GM18870 (cell line): ENCODE measurements at regions not wholly inside any gene's neighbourhood (a gene's known extent, or its start where the extent isn't known, plus 50 kb on each side); places are given as distances from the start of the nearest gene placed in this dataset.
A peak's percentile ranks its signal among the peaks of the same experiment; 100 is the strongest.

ENCODE experiments used
- ATAC-seq: cut with Tn5 transposase; IDR thresholded peaks from one replicate; pipeline ENCODE4 v1.9.1; 2021; ENCODE audit warnings: moderate library complexity; ENCODE audit not compliant: unreplicated experiment

DNA sequence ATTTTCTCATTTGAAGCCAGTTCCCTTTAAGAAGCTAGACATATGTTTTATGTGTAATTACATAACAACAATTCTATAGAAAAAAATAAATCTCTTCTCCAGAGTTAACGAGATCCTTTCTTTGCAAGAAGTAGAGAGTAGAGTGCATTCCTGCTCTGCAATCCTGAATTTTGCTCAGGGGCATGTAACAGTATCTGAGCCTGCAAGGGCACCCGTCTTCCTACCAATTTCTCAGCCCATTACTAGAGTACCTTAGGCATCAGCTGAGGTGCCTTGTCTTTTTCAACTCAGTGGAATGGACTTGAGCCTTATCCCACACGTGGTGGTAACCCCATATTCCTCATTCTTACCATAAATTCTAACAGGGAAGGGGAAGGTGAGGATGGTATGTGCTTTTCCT is 205.9 kb downstream of the IKZF2 start:
- ATAC-seq = no peak

DNA sequence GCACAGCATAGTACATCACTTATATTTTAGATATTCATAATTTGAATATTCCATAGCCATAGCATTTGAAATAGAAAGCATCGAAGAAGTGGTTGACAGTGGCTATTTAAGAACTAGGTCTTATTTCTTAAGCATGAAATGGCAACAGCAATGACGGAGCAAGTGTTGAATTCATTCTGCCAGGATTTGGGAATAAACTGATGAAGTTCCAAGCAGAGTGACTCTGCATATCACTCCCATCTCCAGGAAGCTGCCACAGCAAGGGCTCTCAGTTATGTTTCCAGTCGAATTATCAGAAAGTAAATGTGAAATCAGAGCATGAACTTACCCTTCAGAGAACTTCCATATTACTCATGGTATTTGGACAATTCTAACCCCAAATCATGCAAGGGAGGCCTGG is 208.1 kb downstream of the IKZF2 start:
- ATAC-seq = no peak

DNA sequence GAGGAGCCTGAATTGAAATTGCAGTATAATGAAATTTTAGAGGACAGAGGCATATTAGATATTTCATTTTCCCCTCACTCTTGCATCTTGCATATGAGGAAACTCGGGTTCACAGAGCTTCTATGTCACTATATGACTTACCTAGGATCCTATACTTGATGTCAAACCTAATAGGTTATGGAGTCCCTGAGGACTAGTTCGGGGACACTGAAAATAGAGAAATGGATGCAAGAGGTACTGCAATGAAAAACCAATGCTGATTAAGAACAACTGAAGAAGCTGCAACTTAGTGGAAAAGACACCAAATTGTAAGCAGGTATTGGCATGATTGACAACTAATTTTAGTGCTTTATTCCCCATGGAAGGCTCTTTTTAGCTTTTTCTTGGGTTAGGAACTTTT is 210.1 kb downstream of the IKZF2 start:
- ATAC-seq = no peak

DNA sequence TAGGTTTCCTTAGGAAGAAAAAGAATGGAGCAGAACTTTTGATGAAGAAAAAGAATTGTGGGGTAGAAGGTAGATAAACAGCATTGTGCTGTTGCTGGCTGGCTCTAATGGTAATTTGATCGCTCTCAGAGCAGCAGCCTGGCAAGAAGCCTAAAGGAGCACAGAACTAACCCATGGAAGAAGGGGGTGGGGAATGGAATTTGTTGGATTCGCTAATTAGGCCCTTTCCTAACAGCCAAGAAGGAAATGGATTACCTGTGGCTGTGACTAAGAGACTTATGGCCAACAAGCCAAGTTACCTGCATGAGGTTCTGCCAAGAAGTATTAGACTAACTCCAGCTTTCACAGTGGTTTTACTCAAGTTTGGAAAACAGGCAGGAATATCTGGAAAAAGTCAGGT is 210.6 kb downstream of the IKZF2 start:
- ATAC-seq = no peak

DNA sequence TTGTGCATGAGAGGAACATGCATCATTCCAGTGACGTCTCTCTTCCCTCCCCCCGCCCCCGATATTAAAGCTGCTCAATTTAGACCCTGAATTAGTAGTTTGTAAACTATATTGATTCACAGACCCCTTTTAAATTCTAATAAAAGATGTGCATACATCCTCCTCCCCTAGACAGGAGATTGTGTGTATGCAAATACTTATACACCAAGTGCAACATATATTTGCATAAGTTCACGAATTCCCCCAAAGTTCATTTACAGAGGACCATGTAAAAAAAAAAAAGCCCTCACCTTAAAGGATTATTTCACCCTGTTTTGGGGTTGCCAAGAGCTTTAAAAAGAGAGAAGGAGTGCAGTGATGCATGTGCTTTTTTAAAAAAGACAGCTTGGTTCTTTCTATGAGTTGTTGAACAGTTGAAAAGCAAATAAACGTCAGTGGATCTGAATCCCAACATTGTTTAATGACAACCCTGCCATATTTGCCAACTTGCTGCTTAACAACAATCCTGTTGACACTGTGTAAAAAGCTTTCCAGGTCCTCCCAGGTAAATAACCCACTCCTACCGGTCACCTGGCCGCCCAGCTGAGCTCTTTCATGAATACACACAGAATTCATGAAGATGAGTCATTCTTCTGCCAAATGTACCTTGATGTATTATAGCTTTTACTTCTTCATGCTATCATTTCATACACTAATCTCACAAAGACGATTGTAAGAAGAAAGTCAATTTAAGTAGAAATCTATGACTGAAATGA is 211.5 kb downstream of the IKZF2 start:
- no peak for ATAC-seq

DNA sequence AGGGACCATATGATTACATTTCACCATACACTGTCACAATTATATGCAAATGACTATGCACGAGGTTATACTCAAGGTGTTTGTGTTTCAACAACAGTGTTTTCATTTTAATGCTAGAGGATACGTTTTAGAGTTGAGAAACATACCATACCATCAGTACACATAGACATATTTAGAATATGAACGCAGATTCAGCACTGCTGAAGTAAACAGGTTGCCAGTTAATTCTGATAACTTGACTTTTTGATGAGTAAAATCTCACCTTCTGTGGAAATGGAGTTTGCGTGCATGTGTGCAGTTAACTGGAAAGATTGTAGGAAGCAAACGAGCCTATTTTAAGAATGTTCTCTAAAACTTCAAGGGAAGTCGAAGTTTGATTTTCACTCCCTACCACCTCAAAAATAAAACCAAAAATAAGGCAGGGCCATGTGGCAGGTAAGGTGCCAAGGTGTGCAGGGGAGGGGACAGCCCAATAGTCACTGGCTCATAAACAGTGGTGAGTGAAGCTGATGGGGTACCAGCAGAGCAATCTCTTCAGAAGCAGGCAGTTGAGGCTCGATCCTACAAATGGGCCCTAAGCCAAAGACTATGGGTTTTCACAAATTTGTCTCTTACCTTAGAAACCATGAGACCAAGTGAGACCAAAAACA is 213.1 kb downstream of the IKZF2 start:
- ATAC-seq = no peak

DNA sequence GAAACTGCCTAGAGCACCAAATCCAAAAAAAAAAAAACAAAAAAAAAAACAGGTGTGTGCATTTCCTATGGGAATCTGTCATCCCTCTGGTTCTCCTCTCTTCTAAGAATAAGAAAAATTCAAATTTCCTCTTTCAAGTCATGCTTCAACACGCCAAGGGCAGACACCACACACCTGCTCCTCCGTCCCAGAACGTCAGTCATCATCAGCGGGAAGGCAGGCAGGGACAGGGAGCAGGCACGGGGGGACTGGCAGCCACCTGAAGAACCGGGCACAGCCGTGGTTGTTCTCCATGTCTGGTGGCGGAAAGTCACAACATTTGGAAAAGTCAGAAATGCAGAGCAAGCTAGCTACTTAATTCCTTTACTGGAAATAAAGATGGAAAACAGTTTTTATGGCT is 214.8 kb downstream of the IKZF2 start:
- ATAC-seq = no peak

DNA sequence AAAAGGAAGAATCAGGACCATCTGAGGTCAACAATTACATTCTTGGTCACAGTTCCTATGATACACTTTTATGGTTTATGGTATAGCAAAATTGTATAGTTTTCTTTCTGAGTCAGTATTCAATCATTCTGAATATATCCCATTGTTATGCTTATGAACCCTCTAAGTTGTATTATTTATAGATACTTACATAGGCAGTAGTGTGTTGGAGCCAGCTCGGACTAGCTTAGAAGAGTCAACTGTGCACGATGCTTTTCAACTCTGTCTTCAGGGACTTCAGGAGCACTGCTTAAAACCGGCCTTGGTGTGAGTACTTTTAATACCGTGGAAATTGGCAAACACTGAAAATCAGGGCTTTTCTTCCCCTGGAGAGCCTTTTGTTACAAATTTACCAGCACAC is 215.7 kb downstream of the IKZF2 start:
- no peak for ATAC-seq

DNA sequence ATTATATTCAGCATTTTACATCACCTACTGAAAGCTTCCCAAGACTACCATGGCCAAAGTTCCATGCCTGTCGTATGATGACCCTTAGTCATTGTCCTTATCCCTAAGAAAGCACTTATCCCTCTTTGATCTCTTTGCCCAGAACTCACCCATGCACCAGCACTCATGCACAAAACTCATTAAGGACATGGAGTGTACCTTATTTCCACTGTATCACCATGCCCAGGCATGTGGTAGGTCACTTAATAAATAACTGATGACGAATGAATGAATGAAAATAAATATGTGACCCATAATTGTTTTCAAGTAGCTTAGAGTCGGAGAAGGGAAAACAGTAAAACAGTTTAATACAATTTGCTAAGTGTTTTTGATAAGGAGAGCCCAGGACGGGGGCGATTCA is 220.1 kb downstream of the IKZF2 start:
- ATAC-seq = no peak

DNA sequence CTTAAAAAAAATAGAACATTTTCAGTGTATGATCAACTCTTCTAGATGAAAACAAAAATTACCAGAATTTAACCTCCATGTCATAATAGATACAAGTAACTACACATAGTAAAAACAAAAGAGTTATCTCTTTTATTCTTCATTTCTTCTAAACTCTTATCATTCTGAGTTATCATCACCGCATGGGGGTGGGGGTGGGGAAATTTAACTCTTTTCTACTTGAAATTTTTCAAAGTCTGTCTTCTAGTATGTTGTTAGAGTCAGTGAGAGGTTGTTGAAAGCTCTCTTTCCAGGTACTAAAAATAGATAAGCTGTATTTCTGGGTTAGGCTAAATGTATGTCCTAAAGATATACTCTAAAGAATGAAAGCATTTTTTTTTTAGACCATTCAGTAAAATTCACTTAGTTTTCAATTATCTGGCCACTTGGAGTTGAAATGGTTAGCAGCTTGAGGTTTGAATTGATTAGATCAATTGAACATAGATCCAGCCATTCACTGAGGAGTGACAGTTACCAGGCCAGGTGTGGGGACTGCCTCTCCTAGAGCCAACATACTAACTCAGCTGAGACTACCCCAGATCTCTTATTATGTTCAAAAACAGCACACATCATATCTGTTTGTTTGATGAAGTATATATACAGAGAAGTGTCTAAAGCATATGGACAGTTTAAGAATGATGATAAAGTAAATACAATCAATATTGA is 220.7 kb downstream of the IKZF2 start:
- no peak for ATAC-seq

DNA sequence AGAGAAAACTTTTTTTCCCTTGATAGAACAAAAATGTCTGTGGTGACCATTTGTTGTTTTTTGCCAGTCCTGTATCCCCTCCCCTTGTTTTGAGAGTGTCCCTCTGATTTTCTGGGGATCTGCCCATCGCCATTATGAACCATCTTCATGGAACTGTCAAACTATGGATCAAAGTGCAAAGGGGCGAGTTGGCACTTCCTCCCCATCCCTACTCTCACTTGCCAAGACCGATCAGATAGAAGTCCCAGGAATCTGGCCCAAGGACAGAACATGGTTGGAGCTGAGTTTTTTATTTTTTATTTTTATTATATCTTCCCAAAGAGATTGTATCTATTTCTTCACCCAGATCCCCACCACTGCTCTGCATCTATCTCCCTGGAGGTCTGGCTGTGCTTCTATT is 221.4 kb downstream of the IKZF2 start:
- no peak for ATAC-seq

DNA sequence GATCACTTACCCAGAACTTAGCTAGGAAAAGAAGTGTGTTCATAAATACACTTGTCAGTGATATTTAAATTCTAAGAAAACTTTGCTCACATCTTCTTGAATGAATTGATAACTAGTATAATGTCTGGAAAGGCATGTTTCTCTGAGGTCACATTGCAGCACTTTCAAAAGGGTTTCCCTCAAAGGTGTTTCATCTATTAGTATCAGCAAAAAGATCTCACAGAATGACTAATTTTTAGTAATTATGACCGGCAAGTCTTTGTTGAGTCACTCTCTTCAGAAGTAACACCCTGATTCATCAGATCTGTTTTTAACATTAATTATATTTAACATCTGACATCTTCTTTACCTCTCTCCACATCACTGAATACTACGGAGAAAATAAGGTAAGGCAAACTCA is 222.3 kb downstream of the IKZF2 start:
- ATAC-seq = no peak

DNA sequence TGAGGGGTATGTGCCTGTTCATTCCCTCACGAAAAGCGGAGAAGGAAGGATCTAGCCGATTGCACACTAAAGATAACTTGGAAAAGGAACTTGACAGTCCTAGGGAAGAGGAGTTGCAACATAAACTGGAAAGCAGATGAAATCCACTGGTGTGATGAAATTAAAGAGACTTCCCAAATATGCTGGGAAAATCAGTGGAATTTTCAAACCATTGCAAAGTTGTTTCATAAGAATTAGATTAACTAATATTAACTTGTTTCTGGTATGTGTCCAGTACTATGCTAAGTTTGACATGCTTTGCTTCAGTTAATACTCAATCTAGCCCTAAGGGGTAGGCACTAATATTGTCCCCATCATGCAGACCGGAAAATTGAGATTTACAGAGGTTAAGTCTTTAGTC is 222.7 kb downstream of the IKZF2 start:
- no peak for ATAC-seq

DNA sequence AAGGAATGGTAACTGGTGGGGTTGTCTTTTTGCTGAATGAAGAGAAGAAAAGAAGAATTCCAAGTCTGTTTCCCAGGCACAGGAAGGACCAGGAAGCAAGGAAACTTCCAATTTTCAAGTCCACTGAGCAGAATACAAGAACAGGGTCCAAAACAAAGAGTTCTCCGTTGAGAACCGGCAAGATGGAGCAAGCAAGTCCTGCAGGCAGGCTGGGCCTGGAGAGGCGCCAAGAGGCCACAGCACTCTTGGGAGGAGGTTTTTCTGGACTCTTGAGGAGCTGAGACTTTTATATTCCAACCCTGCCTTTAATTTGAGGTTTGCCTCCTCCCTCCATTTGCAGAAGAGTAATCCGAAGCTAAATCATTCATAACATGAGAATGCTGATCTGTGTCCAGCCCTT is 224.5 kb downstream of the IKZF2 start:
- no peak for ATAC-seq

DNA sequence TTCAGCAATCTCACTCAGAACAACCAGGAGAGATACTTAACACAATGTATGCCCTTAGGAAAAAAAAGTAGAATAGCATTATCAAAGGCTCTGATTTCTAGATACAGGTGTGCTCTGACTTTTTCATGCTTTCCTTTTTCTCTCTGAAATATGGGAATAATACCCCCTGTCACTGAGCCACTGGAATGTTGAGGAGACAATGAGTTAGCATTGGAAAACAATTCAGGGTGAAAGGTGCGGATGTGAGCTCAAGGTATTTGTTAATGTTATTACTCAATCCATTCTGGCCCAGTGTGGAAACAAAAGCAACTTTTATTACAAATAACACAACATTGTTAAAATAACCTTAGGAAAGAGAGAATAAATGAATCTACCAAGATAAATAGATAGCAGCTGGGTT is 228.0 kb downstream of the IKZF2 start:
- no peak for ATAC-seq

DNA sequence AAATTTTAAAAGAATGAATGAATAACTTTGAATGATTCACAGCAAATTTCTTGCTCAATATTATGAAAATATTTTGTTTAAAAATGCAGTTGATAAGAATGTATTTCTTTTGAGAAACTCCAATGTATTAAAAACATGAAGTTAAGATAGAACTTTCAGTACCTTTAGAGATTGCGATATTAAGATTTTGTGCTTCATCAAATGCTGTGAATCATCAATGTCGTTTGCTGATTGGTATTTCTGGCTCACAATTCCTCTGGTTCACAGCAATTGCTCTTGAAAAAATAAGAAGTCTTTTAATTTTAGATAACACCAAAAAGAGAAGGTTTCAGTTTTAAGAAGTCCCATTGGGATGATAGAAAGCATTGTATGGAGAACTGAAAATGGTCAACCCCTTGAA is 228.7 kb downstream of the IKZF2 start:
- ATAC-seq = no peak

DNA sequence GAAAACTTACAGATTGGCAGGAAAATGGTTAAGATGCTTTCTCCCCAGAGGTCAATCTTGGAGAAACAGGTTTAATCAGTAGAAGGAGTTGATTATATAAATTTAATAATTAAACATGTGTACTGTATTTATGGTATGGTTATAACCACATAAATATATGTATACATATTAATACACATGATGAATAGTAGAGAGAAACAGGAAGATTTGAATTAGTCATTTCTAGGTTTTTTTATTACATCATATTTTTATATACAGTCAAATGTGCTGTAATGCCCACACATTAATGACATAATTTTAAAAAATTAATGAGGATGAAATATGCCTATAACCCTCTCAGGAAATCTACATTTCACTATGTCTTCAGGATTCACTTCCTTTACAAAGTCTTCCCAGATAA is 229.7 kb downstream of the IKZF2 start:
- ATAC-seq = no peak

DNA sequence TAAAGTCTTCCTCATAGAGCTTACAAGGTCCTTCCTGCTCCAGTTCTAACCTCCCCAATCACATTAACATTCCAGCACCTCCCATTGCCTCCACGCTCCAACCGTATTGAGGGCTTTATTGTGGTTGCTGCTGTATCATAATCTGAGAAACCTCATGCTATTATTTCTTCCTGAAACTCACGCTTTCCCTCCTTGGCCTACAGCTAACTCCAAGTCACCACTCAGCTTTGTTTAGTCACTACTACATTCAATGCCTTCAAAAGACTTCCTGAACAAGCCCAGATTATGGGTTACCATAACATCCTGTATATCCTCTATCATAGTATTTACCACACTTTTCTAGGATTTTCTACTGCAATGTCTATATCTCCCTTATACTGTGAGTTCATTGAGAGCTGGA is 230.4 kb downstream of the IKZF2 start:
- ATAC-seq = no peak

DNA sequence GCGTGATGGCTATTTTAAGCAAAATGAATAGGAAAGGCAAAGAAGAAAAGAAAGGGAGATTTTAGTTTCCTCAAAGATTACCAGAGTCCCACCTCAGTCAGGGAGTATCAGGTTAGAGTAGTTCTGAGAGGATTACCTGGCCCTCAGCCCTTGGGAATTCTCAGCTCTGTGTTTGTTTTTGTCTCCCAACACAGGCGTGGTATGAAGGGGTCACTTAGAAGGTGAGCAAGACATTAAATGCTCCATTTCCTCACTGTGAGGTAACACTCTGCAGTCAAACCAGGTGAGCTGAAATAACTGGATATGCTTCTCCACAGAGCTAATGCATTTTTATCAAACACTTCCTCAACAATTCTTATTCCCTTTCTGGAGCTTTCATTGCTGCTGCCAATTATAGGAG is 232.2 kb downstream of the IKZF2 start:
- no peak for ATAC-seq

DNA sequence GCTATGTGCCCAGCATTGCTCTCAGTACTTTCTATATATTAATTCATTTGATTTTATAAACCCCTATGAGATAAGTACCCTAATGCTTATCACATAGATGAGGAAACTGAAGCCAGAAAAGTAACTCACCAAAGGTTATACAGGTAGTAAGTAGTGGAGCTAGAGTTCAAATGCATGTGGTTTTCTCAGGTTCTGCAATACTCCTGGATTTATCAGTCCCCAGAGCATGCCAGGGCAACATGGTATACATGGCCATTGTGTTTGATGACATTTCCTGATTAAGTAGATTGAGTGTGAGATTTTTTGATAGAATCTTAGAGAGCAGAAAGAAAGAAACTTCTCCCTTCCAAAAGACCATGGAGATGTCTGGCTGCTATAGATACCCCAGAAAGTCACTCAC is 233.1 kb downstream of the IKZF2 start:
- no peak for ATAC-seq

DNA sequence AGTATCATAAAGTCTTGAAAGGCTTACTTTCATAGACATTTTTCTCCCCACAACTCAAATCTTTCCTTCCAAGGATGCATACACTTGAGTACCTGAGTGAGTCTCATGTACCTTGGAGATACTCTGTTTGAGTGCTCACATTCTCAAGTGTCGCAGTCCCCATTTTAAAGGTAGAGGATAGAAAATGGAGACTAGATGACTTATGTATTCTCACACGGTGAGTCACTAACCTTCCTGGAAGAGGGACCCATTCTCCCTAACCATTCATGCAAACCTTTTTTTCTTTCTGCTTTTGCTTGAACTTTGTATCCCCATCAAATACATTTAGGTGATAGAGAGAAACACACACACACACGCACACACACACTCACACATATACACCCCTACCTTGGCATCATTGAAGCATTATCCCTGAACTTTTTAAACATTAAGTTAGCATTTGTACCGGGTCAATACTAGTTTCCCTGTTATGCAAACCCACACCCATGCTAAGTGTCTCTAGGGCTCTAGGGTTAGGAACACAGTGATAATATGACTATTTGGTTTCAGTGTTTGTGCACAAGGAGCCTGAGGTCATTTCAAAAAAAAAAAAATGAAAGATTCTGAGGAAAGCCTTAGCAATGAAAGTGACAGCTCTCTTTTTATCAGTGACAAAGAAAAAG is 236.2 kb downstream of the IKZF2 start:
- ATAC-seq = peak; percentile 62

DNA sequence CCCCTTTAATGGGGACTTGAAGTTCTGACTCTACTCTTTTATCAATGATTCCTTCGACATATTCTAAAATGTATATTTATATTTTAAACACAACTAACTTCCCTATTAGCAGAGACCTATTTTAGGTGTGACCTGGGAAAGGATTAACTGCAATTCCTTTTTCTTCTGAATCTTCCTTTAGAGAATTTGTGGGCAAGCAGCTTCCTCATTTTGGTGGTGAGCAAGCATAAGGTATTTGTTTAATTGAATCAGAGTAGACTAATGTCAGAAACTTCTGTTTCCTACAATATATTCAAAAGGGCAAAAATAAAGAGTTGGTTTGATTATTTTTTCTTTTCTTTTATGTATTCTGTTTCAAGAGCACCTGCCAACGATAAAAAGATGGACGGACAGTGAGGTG is 237.0 kb downstream of the IKZF2 start:
- ATAC-seq = no peak
